ENCODE measurements at regions not wholly inside any gene's neighbourhood (a gene's known extent, or its start where the extent isn't known, plus 50 kb on each side); places are given as distances from the start of the nearest gene placed in this dataset.
A peak's percentile ranks its signal among the peaks of the same experiment; 100 is the strongest.

GRCh38 chr6:66396549-66396948 lies 689.5 kb upstream of the EYS start:
- no peak overlapping the region for H3K27ac ChIP-seq (ENCODE audit: low read depth in 2 of 2, low read length in 1 of 2)
- no peaks in the 10 kb centered on the region for H3K36me3 ChIP-seq (ENCODE audit: control insufficient read depth in 2 of 2, insufficient read depth in 2 of 2, low read length in 1 of 2)
- no peaks in the 10 kb centered on the region for H3K27me3 ChIP-seq (ENCODE audit: control insufficient read depth in 1 of 2, insufficient read depth in 2 of 2, low read length in 2 of 2)
- no peaks in the 10 kb centered on the region for H3K4me1 ChIP-seq (ENCODE audit: control insufficient read depth in 2 of 2, insufficient read depth in 2 of 2, low read length in 1 of 2)
- 71 to 83% methylated on average over 7 of the region's 7 CpGs for WGBS, 2 donors
- peak overlapping the region in 1 of 2 donors; percentile 15 for H3K4me3 ChIP-seq (ENCODE audit: low read depth in 1 of 2, low read length in 2 of 2)
- H3K9me3 ChIP-seq (ENCODE audit: control insufficient read depth in 2 of 2, insufficient read depth in 1 of 2, low read depth in 1 of 2, low read length in 1 of 2): peaks cover 0 to 4% of the 10 kb centered on the region in 2 donors

GRCh38 chr6:66396145-66396544 lies 689.1 kb upstream of the EYS start:
- WGBS, 2 donors: 82% methylated on average over 6 of the region's 6 CpGs
- Histone ChIP-seq H3K27me3 (ENCODE audit: control insufficient read depth in 1 of 2, insufficient read depth in 2 of 2, low read length in 2 of 2) (no peaks in the 10 kb centered on the region), H3K4me3 (ENCODE audit: low read depth in 1 of 2, low read length in 2 of 2) (no peak overlapping the region), H3K9me3 (ENCODE audit: control insufficient read depth in 2 of 2, insufficient read depth in 1 of 2, low read depth in 1 of 2, low read length in 1 of 2) (peaks cover 0 to 4% of the 10 kb centered on the region in 2 donors), H3K27ac (ENCODE audit: low read depth in 2 of 2, low read length in 1 of 2) (no peak overlapping the region), H3K4me1 (ENCODE audit: control insufficient read depth in 2 of 2, insufficient read depth in 2 of 2, low read length in 1 of 2) (no peaks in the 10 kb centered on the region), H3K36me3 (ENCODE audit: control insufficient read depth in 2 of 2, insufficient read depth in 2 of 2, low read length in 1 of 2) (no peaks in the 10 kb centered on the region)

DNA sequence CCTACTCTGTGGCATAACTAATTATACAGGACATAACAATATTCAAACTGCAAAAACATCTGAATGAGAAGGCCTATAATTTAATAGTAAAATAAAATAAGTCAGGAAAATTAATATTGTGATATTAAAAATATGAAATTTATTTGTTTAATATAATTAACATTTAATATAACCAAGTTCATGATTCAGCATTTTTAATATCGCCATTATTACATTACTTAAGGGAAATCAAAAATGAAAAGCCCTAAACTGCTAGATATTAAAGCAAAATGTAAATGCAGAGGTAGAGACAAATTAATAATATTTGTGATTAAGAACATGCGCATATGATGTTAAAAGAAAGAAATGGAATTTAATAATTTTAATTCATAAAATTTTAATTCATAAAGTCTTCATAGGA lies 683.4 kb upstream of the EYS start:
- H3K36me3 ChIP-seq (ENCODE audit: control insufficient read depth in 2 of 2, insufficient read depth in 2 of 2, low read length in 1 of 2): no peaks in the 10 kb centered on the region
- 93 to 96% methylated on average over 2 of the region's 2 CpGs for WGBS, 2 donors
- H3K9me3 ChIP-seq (ENCODE audit: control insufficient read depth in 2 of 2, insufficient read depth in 1 of 2, low read depth in 1 of 2, low read length in 1 of 2): no peaks in the 10 kb centered on the region
- H3K4me1 ChIP-seq (ENCODE audit: control insufficient read depth in 2 of 2, insufficient read depth in 2 of 2, low read length in 1 of 2): no peaks in the 10 kb centered on the region
- H3K4me3 ChIP-seq (ENCODE audit: low read depth in 1 of 2, low read length in 2 of 2): no peak overlapping the region
- no peaks in the 10 kb centered on the region for H3K27me3 ChIP-seq (ENCODE audit: control insufficient read depth in 1 of 2, insufficient read depth in 2 of 2, low read length in 2 of 2)
- no peak overlapping the region for H3K27ac ChIP-seq (ENCODE audit: low read depth in 2 of 2, low read length in 1 of 2)

DNA sequence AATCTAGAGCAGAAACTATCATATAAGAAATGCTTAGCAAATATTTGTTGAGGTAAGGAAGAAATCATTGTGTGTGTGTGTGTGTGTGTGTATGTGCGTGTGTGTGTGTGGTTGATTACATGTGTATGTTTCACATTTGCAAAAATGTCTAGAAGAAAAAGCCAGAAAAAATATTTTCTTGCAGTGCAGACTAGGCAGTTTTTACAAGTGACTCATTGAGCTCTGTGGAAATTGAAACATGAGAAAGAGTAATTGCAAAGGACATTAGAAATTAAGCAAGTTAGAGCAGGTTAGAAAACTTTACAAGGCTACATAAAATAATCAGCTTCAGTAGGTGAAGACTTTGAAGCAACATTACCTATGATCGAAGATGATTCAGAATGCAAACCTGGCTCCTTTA lies 669.0 kb upstream of the EYS start:
- Histone ChIP-seq H3K4me3 (ENCODE audit: low read depth in 1 of 2, low read length in 2 of 2) (no peak overlapping the region), H3K9me3 (ENCODE audit: control insufficient read depth in 2 of 2, insufficient read depth in 1 of 2, low read depth in 1 of 2, low read length in 1 of 2) (peaks cover 0 to 7% of the 10 kb centered on the region in 2 donors), H3K36me3 (ENCODE audit: control insufficient read depth in 2 of 2, insufficient read depth in 2 of 2, low read length in 1 of 2) (no peaks in the 10 kb centered on the region), H3K27me3 (ENCODE audit: control insufficient read depth in 1 of 2, insufficient read depth in 2 of 2, low read length in 2 of 2) (no peaks in the 10 kb centered on the region), H3K27ac (ENCODE audit: low read depth in 2 of 2, low read length in 1 of 2) (no peak overlapping the region), H3K4me1 (ENCODE audit: control insufficient read depth in 2 of 2, insufficient read depth in 2 of 2, low read length in 1 of 2) (no peaks in the 10 kb centered on the region)
- WGBS, 2 donors: 58 to 74% methylated on average over 2 of the region's 2 CpGs

DNA sequence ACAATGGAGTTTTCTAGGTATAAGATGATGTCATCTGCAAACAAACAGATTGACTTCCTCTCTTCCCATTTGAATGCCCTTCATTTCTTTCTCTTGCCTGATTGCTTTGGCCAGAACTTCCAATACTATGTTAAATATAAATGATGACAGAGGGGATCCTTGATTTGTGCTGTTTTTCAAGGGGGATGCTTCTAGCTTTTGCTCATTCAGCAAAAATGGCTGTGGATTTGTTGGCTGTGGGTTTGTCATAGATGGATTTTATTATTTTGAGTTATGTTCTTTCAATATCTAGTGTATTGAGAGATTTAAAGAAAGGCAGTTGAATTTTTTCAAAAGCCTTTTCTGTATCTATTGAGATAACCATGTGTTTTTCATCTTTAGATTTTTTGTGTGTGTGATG lies 662.4 kb upstream of the EYS start:
- Histone ChIP-seq H3K27me3 (ENCODE audit: control insufficient read depth in 1 of 2, insufficient read depth in 2 of 2, low read length in 2 of 2) (no peaks in the 10 kb centered on the region), H3K27ac (ENCODE audit: low read depth in 2 of 2, low read length in 1 of 2) (no peak overlapping the region), H3K4me3 (ENCODE audit: low read depth in 1 of 2, low read length in 2 of 2) (no peak overlapping the region), H3K4me1 (ENCODE audit: control insufficient read depth in 2 of 2, insufficient read depth in 2 of 2, low read length in 1 of 2) (no peaks in the 10 kb centered on the region), H3K36me3 (ENCODE audit: control insufficient read depth in 2 of 2, insufficient read depth in 2 of 2, low read length in 1 of 2) (no peaks in the 10 kb centered on the region), H3K9me3 (ENCODE audit: control insufficient read depth in 2 of 2, insufficient read depth in 1 of 2, low read depth in 1 of 2, low read length in 1 of 2) (peaks cover 0 to 7% of the 10 kb centered on the region in 2 donors)

GRCh38 chr6:66362888-66363287 lies 655.9 kb upstream of the EYS start:
- H3K27me3 ChIP-seq (ENCODE audit: control insufficient read depth in 1 of 2, insufficient read depth in 2 of 2, low read length in 2 of 2): no peaks in the 10 kb centered on the region
- 88% methylated on average over 6 of the region's 6 CpGs for WGBS, 2 donors
- H3K9me3 ChIP-seq (ENCODE audit: control insufficient read depth in 2 of 2, insufficient read depth in 1 of 2, low read depth in 1 of 2, low read length in 1 of 2): peaks cover 6 to 7% of the 10 kb centered on the region in 2 donors
- H3K4me3 ChIP-seq (ENCODE audit: low read depth in 1 of 2, low read length in 2 of 2): no peak overlapping the region
- H3K27ac ChIP-seq (ENCODE audit: low read depth in 2 of 2, low read length in 1 of 2): no peak overlapping the region
- H3K4me1 ChIP-seq (ENCODE audit: control insufficient read depth in 2 of 2, insufficient read depth in 2 of 2, low read length in 1 of 2): no peaks in the 10 kb centered on the region
- H3K36me3 ChIP-seq (ENCODE audit: control insufficient read depth in 2 of 2, insufficient read depth in 2 of 2, low read length in 1 of 2): no peaks in the 10 kb centered on the region

GRCh38 chr6:66361886-66362285 lies 654.9 kb upstream of the EYS start:
- WGBS, 2 donors: 90 to 92% methylated on average over 8 of the region's 8 CpGs

GRCh38 chr6:66357781-66358180 lies 650.8 kb upstream of the EYS start:
- H3K9me3 ChIP-seq (ENCODE audit: control insufficient read depth in 2 of 2, insufficient read depth in 1 of 2, low read depth in 1 of 2, low read length in 1 of 2): peaks cover 3 to 4% of the 10 kb centered on the region in 2 donors
- no peak overlapping the region for H3K27ac ChIP-seq (ENCODE audit: low read depth in 2 of 2, low read length in 1 of 2)
- no peaks in the 10 kb centered on the region for H3K36me3 ChIP-seq (ENCODE audit: control insufficient read depth in 2 of 2, insufficient read depth in 2 of 2, low read length in 1 of 2)
- H3K27me3 ChIP-seq (ENCODE audit: control insufficient read depth in 1 of 2, insufficient read depth in 2 of 2, low read length in 2 of 2): no peaks in the 10 kb centered on the region
- no peak overlapping the region for H3K4me3 ChIP-seq (ENCODE audit: low read depth in 1 of 2, low read length in 2 of 2)
- no peaks in the 10 kb centered on the region for H3K4me1 ChIP-seq (ENCODE audit: control insufficient read depth in 2 of 2, insufficient read depth in 2 of 2, low read length in 1 of 2)

More at GRCh38 chr6:66361886-66362285, 654.9 kb upstream of the EYS start:
- no peak overlapping the region for H3K27ac ChIP-seq (ENCODE audit: low read depth in 2 of 2, low read length in 1 of 2)
- H3K27me3 ChIP-seq (ENCODE audit: control insufficient read depth in 1 of 2, insufficient read depth in 2 of 2, low read length in 2 of 2): no peaks in the 10 kb centered on the region
- H3K36me3 ChIP-seq (ENCODE audit: control insufficient read depth in 2 of 2, insufficient read depth in 2 of 2, low read length in 1 of 2): no peaks in the 10 kb centered on the region
- H3K4me3 ChIP-seq (ENCODE audit: low read depth in 1 of 2, low read length in 2 of 2): no peak overlapping the region
- H3K9me3 ChIP-seq (ENCODE audit: control insufficient read depth in 2 of 2, insufficient read depth in 1 of 2, low read depth in 1 of 2, low read length in 1 of 2): peaks cover 6 to 7% of the 10 kb centered on the region in 2 donors
- no peaks in the 10 kb centered on the region for H3K4me1 ChIP-seq (ENCODE audit: control insufficient read depth in 2 of 2, insufficient read depth in 2 of 2, low read length in 1 of 2)

GRCh38 chr6:66355471-66355870 lies 648.4 kb upstream of the EYS start:
- Histone ChIP-seq H3K27ac (ENCODE audit: low read depth in 2 of 2, low read length in 1 of 2) (no peak overlapping the region), H3K4me1 (ENCODE audit: control insufficient read depth in 2 of 2, insufficient read depth in 2 of 2, low read length in 1 of 2) (no peaks in the 10 kb centered on the region), H3K4me3 (ENCODE audit: low read depth in 1 of 2, low read length in 2 of 2) (no peak overlapping the region), H3K27me3 (ENCODE audit: control insufficient read depth in 1 of 2, insufficient read depth in 2 of 2, low read length in 2 of 2) (no peaks in the 10 kb centered on the region), H3K9me3 (ENCODE audit: control insufficient read depth in 2 of 2, insufficient read depth in 1 of 2, low read depth in 1 of 2, low read length in 1 of 2) (no peaks in the 10 kb centered on the region), H3K36me3 (ENCODE audit: control insufficient read depth in 2 of 2, insufficient read depth in 2 of 2, low read length in 1 of 2) (no peaks in the 10 kb centered on the region)
- 48 to 55% methylated on average over 1 of the region's 1 CpG for WGBS, 2 donors

- H3K4me3 ChIP-seq (ENCODE audit: low read depth in 1 of 2, low read length in 2 of 2): no peak overlapping the region
- H3K36me3 ChIP-seq (ENCODE audit: control insufficient read depth in 2 of 2, insufficient read depth in 2 of 2, low read length in 1 of 2): no peaks in the 10 kb centered on the region
- no peaks in the 10 kb centered on the region for H3K27me3 ChIP-seq (ENCODE audit: control insufficient read depth in 1 of 2, insufficient read depth in 2 of 2, low read length in 2 of 2)
- H3K27ac ChIP-seq (ENCODE audit: low read depth in 2 of 2, low read length in 1 of 2): no peak overlapping the region
- peaks cover 0 to 2% of the 10 kb centered on the region in 2 donors for H3K9me3 ChIP-seq (ENCODE audit: control insufficient read depth in 2 of 2, insufficient read depth in 1 of 2, low read depth in 1 of 2, low read length in 1 of 2)
- 24 to 42% methylated on average over 2 of the region's 2 CpGs for WGBS, 2 donors
- no peaks in the 10 kb centered on the region for H3K4me1 ChIP-seq (ENCODE audit: control insufficient read depth in 2 of 2, insufficient read depth in 2 of 2, low read length in 1 of 2)
Observed at GRCh38 chr6:66344796-66345195, 637.8 kb upstream of the EYS start.

Data from esophagus (tissue), 2 donors.